HG02973 (cell line): ENCODE measurements at regions not wholly inside any gene's neighbourhood (a gene's known extent, or its start where the extent isn't known, plus 50 kb on each side); places are given as distances from the start of the nearest gene placed in this dataset.
"Not testable (repeated sequence)": the region's sequence is repeated elsewhere in the genome, so short reads cannot be mapped to it uniquely, and the experiment has no call there.

Experiments
- ATAC-seq: cut with Tn5 transposase; IDR thresholded peaks from one replicate; pipeline ENCODE4 v1.9.1; 2021; ENCODE audit warnings: moderate library complexity; ENCODE audit not compliant: unreplicated experiment

DNA sequence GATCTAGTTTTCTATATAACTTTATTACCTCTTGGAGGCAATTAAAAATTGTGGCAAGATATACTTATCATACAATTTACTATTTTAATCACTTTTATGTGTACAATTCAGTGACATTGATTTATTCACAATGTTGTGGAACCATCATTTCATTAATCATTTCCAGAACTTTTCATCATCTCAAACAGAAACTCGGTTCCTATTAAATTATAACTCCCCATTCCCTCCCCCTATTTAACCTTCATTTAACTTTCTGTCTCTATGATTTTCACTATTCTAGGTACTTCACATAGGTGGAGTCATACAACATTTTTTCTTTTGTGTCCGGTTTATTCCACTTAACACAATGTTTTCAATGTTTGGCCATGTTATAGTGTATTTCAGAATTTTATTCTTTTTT lies 252.8 kb downstream of the REEP3 start:
- no peak for ATAC-seq

DNA sequence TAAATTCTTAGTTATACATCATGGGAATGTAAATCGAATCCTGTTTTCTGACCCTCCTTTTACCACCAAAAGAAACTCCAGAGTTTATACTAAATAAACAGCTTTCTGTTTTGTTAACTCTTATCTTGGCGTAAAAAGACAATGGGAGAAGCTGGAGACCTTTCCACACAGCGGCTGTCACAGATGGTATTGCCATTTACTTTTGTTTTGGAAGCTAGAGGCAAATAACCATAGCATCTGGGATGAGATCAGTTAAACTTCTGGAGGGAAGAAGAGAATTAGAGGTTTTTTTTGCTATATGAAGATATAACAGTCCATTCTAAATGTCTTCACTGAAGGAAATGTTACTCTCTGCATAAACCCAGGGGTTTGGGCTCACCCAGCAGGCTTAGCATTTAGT lies 258.9 kb downstream of the REEP3 start:
- ATAC-seq = no peak

GRCh38 chr10:63781226-63781625 lies 260.0 kb downstream of the REEP3 start:
- ATAC-seq = no peak

GRCh38 chr10:63783882-63784281 lies 262.7 kb downstream of the REEP3 start:
- ATAC-seq = no peak

DNA sequence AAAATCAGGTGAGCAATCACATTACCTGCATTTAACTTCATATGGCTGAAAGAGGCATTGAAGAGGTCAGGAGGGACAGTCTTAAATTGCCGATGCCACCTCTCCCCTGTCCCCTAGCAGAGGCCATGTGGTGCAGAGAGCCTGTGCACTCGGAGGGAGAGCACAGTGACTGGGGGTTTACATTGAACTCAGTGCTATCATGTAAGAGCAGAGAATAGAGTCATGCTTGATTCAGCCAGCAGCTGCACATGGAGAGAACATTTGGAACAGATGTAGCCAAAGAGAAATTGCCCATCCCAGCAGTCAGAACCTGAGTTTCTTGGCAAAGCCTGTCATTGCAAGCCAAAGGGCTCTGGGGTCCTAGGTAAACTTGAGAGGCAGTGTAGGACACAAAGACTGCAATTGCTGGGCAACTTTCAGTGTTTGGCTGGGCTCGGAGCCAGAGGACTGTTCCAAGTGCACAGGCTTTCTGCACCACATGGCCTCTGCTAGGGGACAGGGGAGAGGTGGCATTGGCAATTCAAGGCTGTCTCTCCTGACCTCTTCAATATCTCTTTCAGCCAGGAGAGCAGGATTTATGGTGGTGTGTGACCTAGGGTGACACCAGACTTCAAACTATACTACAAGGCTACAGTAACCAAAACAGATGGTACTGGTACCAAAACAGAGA lies 267.1 kb downstream of the REEP3 start:
- ATAC-seq = no peak

GRCh38 chr10:63795094-63795860 lies 274.1 kb downstream of the REEP3 start:
- ATAC-seq = no peak

- ATAC-seq = no peak
Observed at GRCh38 chr10:63798599-63799498, 277.6 kb downstream of the REEP3 start.

- no peak for ATAC-seq
Observed at GRCh38 chr10:63799521-63800300, 278.5 kb downstream of the REEP3 start.

GRCh38 chr10:63801166-63801565 lies 280.0 kb downstream of the REEP3 start:
- no peak for ATAC-seq

DNA sequence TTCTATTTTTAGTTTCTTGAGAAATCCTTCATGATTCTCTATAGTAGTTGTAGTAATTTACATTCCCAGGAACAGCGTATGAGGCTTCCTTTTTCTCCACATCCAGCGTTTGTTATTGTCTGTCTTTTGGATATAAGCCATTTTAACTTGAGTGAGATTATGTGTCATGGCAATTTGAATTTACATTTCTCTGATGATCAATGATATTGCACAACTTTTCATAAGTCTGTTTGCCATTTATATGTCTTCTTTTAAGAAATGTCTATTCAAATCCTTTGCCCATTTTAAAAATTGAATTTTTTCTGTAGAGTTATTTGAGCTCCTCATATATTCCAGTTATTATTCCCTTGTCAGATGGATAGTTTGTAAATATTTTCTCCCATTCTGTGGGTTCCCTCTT lies 285.1 kb downstream of the REEP3 start:
- ATAC-seq = no peak

DNA sequence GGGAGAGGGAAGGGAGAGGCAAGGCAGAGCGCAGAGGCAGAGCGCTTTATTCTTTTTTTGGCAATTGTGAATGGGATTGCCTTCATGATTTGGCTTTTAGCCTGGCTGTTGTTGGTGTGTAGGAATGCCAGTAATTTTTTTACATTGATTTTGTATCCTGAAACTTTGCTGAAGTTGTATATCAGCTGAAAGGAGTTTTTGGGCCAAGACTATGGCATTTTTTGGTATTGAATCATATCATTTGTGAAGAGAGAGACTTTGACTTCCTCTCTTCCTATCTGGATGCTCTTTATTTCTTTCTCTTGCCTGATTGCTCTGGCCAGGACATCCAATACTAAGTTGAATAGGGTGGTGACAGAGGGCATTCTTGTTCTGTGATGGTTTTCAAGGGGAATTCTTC lies 291.3 kb downstream of the REEP3 start:
- no peak for ATAC-seq

DNA sequence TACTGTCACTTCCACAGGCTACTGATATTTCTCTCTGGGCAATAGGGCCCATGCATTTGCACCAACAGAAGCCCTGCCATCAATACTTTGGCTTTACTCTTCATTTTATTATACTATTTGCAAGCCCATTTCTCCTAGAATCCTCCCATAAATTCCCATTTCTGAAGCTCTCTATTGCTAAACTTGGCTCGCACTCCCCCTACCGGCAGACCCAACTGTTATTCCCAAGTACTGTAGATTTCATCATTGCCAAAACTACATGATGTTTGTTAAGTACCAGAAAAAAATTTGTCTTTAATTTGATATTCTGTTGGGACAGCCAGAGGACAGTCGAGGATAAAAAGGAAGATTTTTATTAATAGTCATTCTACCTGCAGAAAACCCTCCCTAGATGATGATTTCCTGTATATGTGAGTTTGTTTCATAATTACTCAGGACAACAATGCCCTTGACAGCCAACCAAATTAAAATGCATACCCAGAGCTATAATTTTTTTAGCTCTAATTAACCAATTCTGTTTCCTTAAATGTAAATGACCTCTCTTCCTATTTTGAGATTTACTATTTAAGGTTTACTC lies 298.6 kb downstream of the REEP3 start:
- no peak for ATAC-seq

- no peak for ATAC-seq
Observed at GRCh38 chr10:63822496-63822895, 301.3 kb downstream of the REEP3 start.

DNA sequence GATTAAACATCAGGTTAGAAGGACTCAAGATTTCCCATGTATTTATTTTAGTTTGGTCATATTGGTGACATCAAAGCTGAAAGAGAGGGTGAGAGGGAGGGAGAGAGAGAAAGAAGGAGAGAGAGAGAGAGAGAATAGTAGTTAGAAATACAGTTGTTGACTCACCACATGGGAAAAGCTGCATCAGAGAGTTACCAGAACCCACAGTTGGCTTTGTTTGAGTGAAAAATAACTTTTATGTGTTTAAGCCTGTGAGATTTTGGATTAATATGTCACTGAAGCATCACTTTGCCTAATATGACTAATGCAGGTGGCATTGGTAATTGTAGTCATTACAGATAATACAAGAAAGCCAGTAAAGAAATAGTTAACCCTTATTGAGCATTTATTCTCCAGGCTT lies 303.9 kb downstream of the REEP3 start:
- ATAC-seq = no peak

DNA sequence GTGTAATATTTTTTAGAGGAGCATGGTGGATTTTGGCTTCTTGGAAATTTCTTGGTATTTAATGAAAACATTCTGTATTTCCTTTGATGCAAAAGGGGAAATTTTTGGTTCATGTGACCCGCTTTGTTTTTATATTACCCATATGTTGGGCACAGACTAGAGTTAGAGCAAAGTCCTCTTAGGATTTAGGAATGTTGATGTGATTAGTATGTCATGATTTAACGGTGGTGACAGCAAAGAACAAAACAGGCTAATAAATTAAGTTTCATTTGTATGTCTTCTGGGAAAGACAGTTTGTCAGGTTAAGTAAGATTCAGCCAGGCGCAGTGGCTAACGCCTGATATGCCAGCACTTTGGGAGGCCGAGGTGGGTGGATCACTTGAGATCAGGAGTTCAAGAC lies 304.6 kb downstream of the REEP3 start:
- no peak for ATAC-seq

DNA sequence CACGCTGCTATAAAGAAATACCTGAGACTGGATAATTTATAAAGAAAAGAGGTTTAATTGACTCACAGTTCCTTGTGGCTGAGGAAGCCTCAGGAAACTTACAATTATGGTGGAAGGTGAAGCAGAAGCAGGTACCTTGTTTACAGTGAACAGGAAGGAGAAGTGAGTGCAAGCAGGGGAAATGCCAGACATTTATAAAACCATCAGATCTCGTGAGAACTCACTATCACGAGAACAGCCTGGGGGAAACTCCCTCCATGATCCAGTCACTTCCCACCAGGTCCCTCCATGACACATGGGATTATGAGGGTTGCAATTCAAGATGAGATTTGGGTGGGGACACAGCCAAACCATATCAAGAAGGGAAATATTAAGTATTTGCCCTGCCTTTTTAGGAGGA lies 305.8 kb downstream of the REEP3 start:
- not testable (repeated sequence) for ATAC-seq

- no peak for ATAC-seq
Observed at GRCh38 chr10:63829020-63829419, 307.8 kb downstream of the REEP3 start.

GRCh38 chr10:63829573-63830149 lies 308.5 kb downstream of the REEP3 start:
- no peak for ATAC-seq

- no peak for ATAC-seq
Observed at GRCh38 chr10:63832686-63833085, 311.5 kb downstream of the REEP3 start.

- ATAC-seq = no peak
Observed at GRCh38 chr10:63833411-63834060, 312.3 kb downstream of the REEP3 start.
